ENCODE measurements at regions not wholly inside any gene's neighbourhood (a gene's known extent, or its start where the extent isn't known, plus 50 kb on each side); places are given as distances from the start of the nearest gene placed in this dataset.

- Histone ChIP-seq H3K27me3 (replicated peaks; ENCODE audit: control insufficient read depth, insufficient read depth, low read length) (no peaks in the 10 kb centered on the region), H3K36me3 (ENCODE audit: control insufficient read depth, insufficient read depth, low read length) (no peaks in the 10 kb centered on the region), H3K4me3 (replicated peaks; ENCODE audit: low read depth, low read length) (no peak overlapping the region)
- no peak for DNase-seq (ENCODE audit: extremely low read depth, insufficient read length)
- TF ChIP-seq CTCF (IDR thresholded peaks at IDR 0.05; ENCODE audit: insufficient read depth, low read length, poor library complexity, severe bottlenecking), result no peak
Observed at GRCh38 chr2:188734691-188735090, 239.5 kb upstream of the COL3A1 start.

GRCh38 chr2:188746727-188747126 lies 227.4 kb upstream of the COL3A1 start:
- no peak for TF ChIP-seq CTCF (IDR thresholded peaks at IDR 0.05; ENCODE audit: insufficient read depth, low read length, poor library complexity, severe bottlenecking)
- Histone ChIP-seq H3K27me3 (replicated peaks; ENCODE audit: control insufficient read depth, insufficient read depth, low read length) (no peaks in the 10 kb centered on the region), H3K4me3 (replicated peaks; ENCODE audit: low read depth, low read length) (no peak overlapping the region), H3K36me3 (ENCODE audit: control insufficient read depth, insufficient read depth, low read length) (no peaks in the 10 kb centered on the region)
- DNase-seq (ENCODE audit: extremely low read depth, insufficient read length), result no peak

- H3K4me3 ChIP-seq (replicated peaks; ENCODE audit: low read depth, low read length), result no peak overlapping the region
- no peak for TF ChIP-seq CTCF (IDR thresholded peaks at IDR 0.05; ENCODE audit: insufficient read depth, low read length, poor library complexity, severe bottlenecking)
- DNase-seq (ENCODE audit: extremely low read depth, insufficient read length), result no peak
- H3K36me3 ChIP-seq (ENCODE audit: control insufficient read depth, insufficient read depth, low read length), result no peaks in the 10 kb centered on the region
- H3K27me3 ChIP-seq (replicated peaks; ENCODE audit: control insufficient read depth, insufficient read depth, low read length), result no peaks in the 10 kb centered on the region
Observed at GRCh38 chr2:188751816-188752215, 222.4 kb upstream of the COL3A1 start.

- H3K4me3 ChIP-seq (replicated peaks; ENCODE audit: low read depth, low read length), result no peak overlapping the region
- H3K27me3 ChIP-seq (replicated peaks; ENCODE audit: control insufficient read depth, insufficient read depth, low read length), result no peaks in the 10 kb centered on the region
- TF ChIP-seq CTCF (IDR thresholded peaks at IDR 0.05; ENCODE audit: insufficient read depth, low read length, poor library complexity, severe bottlenecking), result no peak
- H3K36me3 ChIP-seq (ENCODE audit: control insufficient read depth, insufficient read depth, low read length), result no peaks in the 10 kb centered on the region
- no peak for DNase-seq (ENCODE audit: extremely low read depth, insufficient read length)
Observed at GRCh38 chr2:188752311-188752710, 221.9 kb upstream of the COL3A1 start.

- no peak for TF ChIP-seq CTCF (IDR thresholded peaks at IDR 0.05; ENCODE audit: insufficient read depth, low read length, poor library complexity, severe bottlenecking)
- Histone ChIP-seq H3K36me3 (ENCODE audit: control insufficient read depth, insufficient read depth, low read length) (no peaks in the 10 kb centered on the region), H3K4me3 (replicated peaks; ENCODE audit: low read depth, low read length) (no peak overlapping the region), H3K27me3 (replicated peaks; ENCODE audit: control insufficient read depth, insufficient read depth, low read length) (no peaks in the 10 kb centered on the region)
- DNase-seq (ENCODE audit: extremely low read depth, insufficient read length), result no peak
Observed at GRCh38 chr2:188762151-188762550, 212.0 kb upstream of the COL3A1 start.

All from GM06990 (cell line).